Astrocyte of the hippocampus (primary cell): ENCODE measurements at regions not wholly inside any gene's neighbourhood (a gene's known extent, or its start where the extent isn't known, plus 50 kb on each side); places are given as distances from the start of the nearest gene placed in this dataset.

ENCODE experiments used
- DNase-seq: peaks from one replicate; pipeline ENCODE4 v3.0.0; 2011; ENCODE audit warnings: low read depth, low spot score

DNA sequence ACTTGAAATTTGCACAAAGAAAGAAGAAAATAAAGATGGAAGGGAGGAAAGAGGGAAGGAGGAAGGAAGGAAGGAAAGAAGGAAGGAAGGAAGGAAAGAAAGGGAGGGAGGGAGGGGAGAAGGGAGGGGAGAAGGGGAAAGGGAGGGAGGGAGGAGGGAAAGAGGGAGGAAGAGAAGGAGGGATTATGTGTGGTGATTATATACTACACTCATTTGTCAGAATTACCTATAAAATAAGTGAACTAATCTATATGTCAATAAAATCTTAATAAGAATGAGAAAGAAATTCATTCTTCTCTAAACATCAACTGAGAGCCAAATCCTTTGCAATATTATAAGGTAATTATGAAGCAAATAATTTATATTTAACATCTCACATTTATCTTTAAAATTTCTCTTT lies 77.9 kb upstream of the TFAP2D start:
- DNase-seq = no peak

DNA sequence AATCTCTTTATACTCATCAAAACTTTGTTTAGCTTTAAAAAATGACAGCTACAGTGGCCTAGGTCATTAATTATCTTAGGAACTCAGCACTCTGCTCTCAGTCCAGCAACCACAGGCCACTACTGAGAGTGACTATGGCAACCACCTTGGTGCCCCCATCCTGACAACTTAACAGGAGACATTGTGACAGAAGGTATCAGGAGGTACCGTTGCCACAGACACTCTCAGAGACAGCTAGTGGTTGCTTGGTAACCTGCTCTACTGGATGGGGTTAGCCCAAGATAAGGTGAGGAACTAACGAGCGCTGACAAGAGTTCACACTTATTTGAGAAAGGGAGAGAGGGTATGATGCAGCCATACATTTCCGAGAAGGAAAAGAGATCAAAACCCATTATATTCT lies 76.1 kb upstream of the TFAP2D start:
- DNase-seq = no peak

DNA sequence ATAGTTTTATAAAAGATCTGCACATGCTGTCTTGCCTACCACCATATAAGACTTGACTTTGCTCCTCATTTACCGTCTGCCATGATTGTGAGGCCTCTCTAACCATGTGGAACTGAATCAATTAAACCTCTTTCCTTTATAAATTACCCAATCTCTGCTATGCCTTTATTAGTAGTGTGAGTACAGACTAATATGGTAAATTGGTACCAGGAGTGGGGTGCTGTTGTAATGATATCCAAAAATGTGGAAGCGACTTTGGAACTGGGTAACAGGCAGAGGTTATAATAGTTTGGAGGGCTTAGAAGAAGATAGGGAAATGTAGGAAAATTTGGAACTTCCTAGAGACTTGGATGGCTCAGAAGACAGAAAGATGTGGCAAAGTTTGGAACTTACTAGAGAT lies 64.2 kb upstream of the TFAP2D start:
- no peak for DNase-seq

DNA sequence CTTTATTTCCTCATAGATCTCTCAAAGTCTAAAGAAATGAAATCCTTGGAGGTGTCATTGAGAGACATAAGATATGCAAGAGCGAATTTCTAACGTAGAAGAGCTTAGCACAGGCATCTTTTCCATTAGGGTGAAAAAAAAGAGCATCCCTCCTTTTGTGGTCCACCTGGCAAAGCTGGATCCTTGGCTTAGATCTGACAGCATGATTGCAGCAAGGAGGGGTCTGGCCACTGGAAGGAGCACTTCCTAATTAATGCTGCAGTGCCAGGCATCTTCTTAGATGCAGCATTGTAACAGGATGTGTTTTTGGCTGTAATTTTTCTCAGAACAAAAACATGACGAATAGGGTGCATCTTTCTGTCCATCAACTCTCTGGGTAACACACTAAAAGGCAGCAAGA lies 60.1 kb upstream of the TFAP2D start:
- DNase-seq = no peak

DNA sequence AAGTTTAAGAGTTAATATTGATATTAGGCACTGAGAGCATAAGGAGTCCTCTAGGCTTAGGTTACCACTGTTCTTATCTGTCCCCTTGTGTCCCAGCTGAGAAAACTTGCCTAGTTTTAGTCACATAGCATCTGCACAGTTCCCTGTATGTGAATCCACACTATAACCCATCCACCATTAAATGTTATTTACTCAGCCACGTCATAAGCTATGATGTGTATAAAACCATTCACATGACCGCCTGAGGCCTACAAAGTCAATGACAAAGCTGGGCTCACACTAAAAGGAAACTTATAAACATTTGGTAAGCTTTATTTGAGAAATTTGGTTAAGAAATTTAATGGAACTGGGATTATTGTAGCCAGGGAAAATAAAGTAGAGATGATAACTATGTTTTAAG lies 59.2 kb upstream of the TFAP2D start:
- DNase-seq = no peak

DNA sequence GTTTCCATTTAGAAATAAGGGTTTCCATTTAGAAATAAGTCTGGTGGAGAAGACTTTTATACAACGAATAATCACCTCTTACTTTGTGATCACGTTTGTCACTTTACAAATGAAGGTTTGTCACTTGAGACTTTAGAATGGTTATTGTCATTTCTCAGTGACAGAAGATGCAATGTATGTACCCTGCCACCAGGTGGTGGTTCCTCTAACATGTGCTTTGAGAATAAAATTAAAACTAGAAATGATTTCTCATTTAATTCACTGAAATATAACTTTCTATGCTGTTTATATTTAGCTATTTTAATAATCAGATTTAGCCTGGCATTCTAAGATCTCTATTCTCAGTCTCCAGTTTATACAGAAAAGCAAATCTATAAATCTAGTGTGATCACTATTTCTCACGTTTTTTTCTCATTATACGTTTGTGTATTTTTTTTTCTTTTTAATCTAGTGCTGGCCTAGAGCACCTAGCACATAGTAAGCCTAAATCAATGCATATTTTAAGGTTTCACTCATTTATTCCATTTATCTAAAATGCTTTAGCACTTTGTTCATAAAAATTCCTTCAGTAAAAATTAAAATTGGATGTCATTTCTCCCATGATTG lies 57.4 kb upstream of the TFAP2D start:
- DNase-seq = peak; percentile 2

DNA sequence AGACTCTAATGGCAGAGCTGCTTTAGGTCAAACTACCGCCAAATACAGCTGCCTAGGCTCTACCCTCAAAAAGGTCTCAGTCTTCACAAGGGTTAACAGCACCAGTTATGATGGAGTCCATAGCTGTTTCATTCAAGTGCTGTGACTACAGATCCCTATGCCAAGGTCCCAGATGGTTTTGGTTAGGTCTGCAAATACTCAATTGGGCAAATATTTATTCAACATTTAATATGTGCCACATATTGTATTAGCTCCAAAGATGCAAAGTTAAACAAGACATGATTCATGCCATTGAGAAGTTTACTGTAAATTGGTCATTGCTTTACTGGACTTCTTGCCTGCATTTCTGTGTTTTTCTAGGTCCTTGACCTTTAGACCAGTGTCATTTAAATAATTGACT lies 55.8 kb upstream of the TFAP2D start:
- DNase-seq = no peak

DNA sequence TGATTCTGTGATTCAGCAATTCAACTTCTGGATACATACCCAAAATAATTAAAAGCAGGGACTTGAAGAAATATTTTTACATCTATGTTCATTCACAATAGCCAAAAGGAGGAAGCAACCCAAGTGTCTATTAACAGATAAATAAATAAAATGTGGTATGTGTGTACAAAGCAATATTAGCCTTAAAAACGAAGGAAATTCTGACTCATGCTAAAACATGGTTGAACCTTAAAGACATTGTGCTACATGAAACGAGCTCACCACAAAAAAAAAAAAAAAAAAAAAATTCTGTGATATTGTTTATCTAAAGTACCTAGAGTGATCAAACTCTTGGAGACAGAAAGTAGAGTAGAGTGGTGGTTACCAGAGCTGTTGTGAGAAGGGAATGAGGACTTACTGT lies 54.8 kb upstream of the TFAP2D start:
- DNase-seq = no peak

DNA sequence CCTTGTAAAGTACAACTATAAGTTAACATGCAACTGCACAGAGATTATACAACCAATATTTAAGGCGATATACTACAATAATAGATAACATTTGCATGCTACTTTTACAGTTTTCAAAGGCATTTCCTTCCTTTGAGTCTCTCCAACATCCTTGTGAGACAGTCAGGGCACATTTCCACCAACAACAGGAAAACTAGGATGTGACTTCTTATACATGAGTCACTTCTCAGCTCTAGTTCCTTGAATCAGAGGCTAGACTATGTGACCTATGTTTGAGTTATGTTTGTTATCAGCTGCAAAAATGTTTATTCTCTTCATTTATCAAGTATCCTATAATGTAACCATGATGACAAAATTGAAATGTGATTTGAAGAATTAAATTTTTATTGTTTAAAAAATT lies 51.7 kb upstream of the TFAP2D start:
- DNase-seq = no peak
